ENCODE measurements at regions not wholly inside any gene's neighbourhood (a gene's known extent, or its start where the extent isn't known, plus 50 kb on each side); places are given as distances from the start of the nearest gene placed in this dataset.

- intact Hi-C loops (cut with micrococcal nuclease; ENCODE audit: unreplicated experiment), result no loop called here
- BruUV-seq (replicated peaks), result no TSS peak
- Mint-ChIP-seq H3K4me1 (ENCODE audit: low read depth, unreplicated experiment) (no peaks in the 10 kb centered on the region), H3K27me3 (ENCODE audit: insufficient read depth, unreplicated experiment) (no peaks in the 10 kb centered on the region), H3K27ac (ENCODE audit: unreplicated experiment) (peak overlapping the region; percentile 23), H3K9me3 (ENCODE audit: unreplicated experiment) (no peaks in the 10 kb centered on the region), H3K4me3 (ENCODE audit: unreplicated experiment) (no peak overlapping the region), H3K36me3 (ENCODE audit: insufficient read depth, unreplicated experiment) (peaks cover 41% of the 10 kb centered on the region)
- no peak for TF ChIP-seq CTCF (IDR thresholded peaks at IDR 0.05; ENCODE audit: insufficient read depth in 1 of 2, low read depth in 1 of 2, low read length in 1 of 2, severe bottlenecking in 1 of 2, unreplicated experiment in 1 of 2)
- H3K9me3 ChIP-seq, result no peaks in the 10 kb centered on the region
- no peaks in the 10 kb centered on the region for H3K27me3 ChIP-seq (replicated peaks; ENCODE audit: control insufficient read depth, insufficient read depth, low read length)
- CTCF ChIA-PET, result no interaction called here
- no peaks in the 10 kb centered on the region for H3K4me1 ChIP-seq
- DNase-seq, result no peak
- H3K4me3 ChIP-seq (ENCODE audit: low read depth, low read length), result no peak overlapping the region
- H3K36me3 ChIP-seq (ENCODE audit: control insufficient read depth, insufficient read depth, low read length), result no peaks in the 10 kb centered on the region
- POLR2A ChIA-PET, result no interaction called here
These were observed 149.1 kb downstream of the CTTN start for GRCh38 chr11:70547386-70547785.

GRCh38 chr11:70547821-70548670 is 149.7 kb downstream of the CTTN start:
- Mint-ChIP-seq H3K4me1 (ENCODE audit: low read depth, unreplicated experiment) (no peaks in the 10 kb centered on the region), H3K27ac (ENCODE audit: unreplicated experiment) (no peak overlapping the region), H3K4me3 (ENCODE audit: unreplicated experiment) (no peak overlapping the region), H3K9me3 (ENCODE audit: unreplicated experiment) (no peaks in the 10 kb centered on the region), H3K27me3 (ENCODE audit: insufficient read depth, unreplicated experiment) (no peaks in the 10 kb centered on the region), H3K36me3 (ENCODE audit: insufficient read depth, unreplicated experiment) (peaks cover 47% of the 10 kb centered on the region)
- Histone ChIP-seq H3K9me3 (no peaks in the 10 kb centered on the region), H3K4me1 (no peaks in the 10 kb centered on the region), H3K27me3 (replicated peaks; ENCODE audit: control insufficient read depth, insufficient read depth, low read length) (no peaks in the 10 kb centered on the region), H3K36me3 (ENCODE audit: control insufficient read depth, insufficient read depth, low read length) (no peaks in the 10 kb centered on the region), H3K4me3 (ENCODE audit: low read depth, low read length) (no peak overlapping the region)
- intact Hi-C loops (cut with micrococcal nuclease; ENCODE audit: unreplicated experiment), result no loop called here
- ChIA-PET CTCF (no interaction called here), POLR2A (no interaction called here)
- no peak for TF ChIP-seq CTCF (IDR thresholded peaks at IDR 0.05; ENCODE audit: insufficient read depth in 1 of 2, low read depth in 1 of 2, low read length in 1 of 2, severe bottlenecking in 1 of 2, unreplicated experiment in 1 of 2)
- no peak for DNase-seq
- no TSS peak for BruUV-seq (replicated peaks)

- H3K36me3 ChIP-seq (ENCODE audit: control insufficient read depth, insufficient read depth, low read length), result no peaks in the 10 kb centered on the region
- Mint-ChIP-seq H3K4me3 (ENCODE audit: unreplicated experiment) (no peak overlapping the region), H3K27ac (ENCODE audit: unreplicated experiment) (no peak overlapping the region), H3K9me3 (ENCODE audit: unreplicated experiment) (no peaks in the 10 kb centered on the region), H3K27me3 (ENCODE audit: insufficient read depth, unreplicated experiment) (no peaks in the 10 kb centered on the region), H3K36me3 (ENCODE audit: insufficient read depth, unreplicated experiment) (peaks cover 48% of the 10 kb centered on the region), H3K4me1 (ENCODE audit: low read depth, unreplicated experiment) (no peaks in the 10 kb centered on the region)
- CTCF ChIA-PET, result no interaction called here
- BruUV-seq (replicated peaks), result no TSS peak
- H3K27me3 ChIP-seq (replicated peaks; ENCODE audit: control insufficient read depth, insufficient read depth, low read length), result no peaks in the 10 kb centered on the region
- no peak for DNase-seq
- POLR2A ChIA-PET, result no interaction called here
- H3K9me3 ChIP-seq, result no peaks in the 10 kb centered on the region
- no peaks in the 10 kb centered on the region for H3K4me1 ChIP-seq
- intact Hi-C loops (cut with micrococcal nuclease; ENCODE audit: unreplicated experiment), result no loop called here
- TF ChIP-seq CTCF (IDR thresholded peaks at IDR 0.05; ENCODE audit: insufficient read depth in 1 of 2, low read depth in 1 of 2, low read length in 1 of 2, severe bottlenecking in 1 of 2, unreplicated experiment in 1 of 2), result no peak
- no peak overlapping the region for H3K4me3 ChIP-seq (ENCODE audit: low read depth, low read length)
These were observed 150.6 kb downstream of the CTTN start for GRCh38 chr11:70548976-70549375.

Data from Caco-2 (cell line).